SH-SY5Y (cell line): ENCODE measurements at regions not wholly inside any gene's neighbourhood (a gene's known extent, or its start where the extent isn't known, plus 50 kb on each side); places are given as distances from the start of the nearest gene placed in this dataset.

Source experiments
- GATA2 ChIP-seq: IDR thresholded peaks from 2 replicates; pipeline ENCODE4 v1.6.1; 2011; ENCODE audit warnings: mild to moderate bottlenecking, low read depth, low read length
- GATA3 ChIP-seq: IDR thresholded peaks from 2 replicates; pipeline ENCODE4 v1.6.1; 2011; ENCODE audit warnings: low read depth, mild to moderate bottlenecking, low read length, moderate library complexity

DNA sequence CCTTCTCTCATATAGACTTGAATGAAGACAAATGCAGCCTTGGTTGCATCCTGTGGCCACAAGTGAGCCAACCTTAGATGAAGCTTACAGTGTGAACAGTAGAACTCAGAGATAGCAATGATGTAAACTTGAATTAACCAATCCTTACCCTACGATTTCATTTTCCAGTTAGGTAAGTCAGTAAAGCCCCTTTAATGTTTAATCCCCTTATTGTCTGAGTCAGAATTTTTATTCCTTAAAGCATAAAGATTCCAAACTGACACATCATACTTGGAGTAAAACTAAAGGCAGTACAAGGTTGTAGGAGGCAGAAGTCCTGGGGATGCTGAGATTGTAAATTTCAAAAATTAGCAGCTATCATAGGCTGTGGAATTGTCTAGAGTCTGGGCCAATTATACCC lies 507.8 kb upstream of the DPH6 start:
- TF ChIP-seq GATA2: no peak
- no peak for TF ChIP-seq GATA3
